Esophagus (tissue), 2 donors: ENCODE measurements at regions not wholly inside any gene's neighbourhood (a gene's known extent, or its start where the extent isn't known, plus 50 kb on each side); places are given as distances from the start of the nearest gene placed in this dataset.

Experiments used
- H3K27ac ChIP-seq, 2 donors: one replicate each; pipeline ENCODE4 v1.5.1; 2013; ENCODE audit warnings: low read depth in 2 of 2, mild to moderate bottlenecking in 2 of 2, inconsistent platforms in 1 of 2, low read length in 1 of 2, moderate library complexity in 1 of 2
- H3K27me3 ChIP-seq, 2 donors: one replicate each; pipeline ENCODE4 v1.6.1; 2013; ENCODE audit warnings: low read length in 2 of 2, control low read depth in 1 of 2, mild to moderate bottlenecking in 1 of 2; ENCODE audit not compliant: insufficient read depth in 2 of 2, control insufficient read depth in 1 of 2
- H3K36me3 ChIP-seq, 2 donors: one replicate each; pipeline ENCODE4 v1.6.1; 2013; ENCODE audit warnings: low read length in 1 of 2; ENCODE audit not compliant: control insufficient read depth in 2 of 2, insufficient read depth in 2 of 2
- H3K4me1 ChIP-seq, 2 donors: one replicate each; pipeline ENCODE4 v1.6.1; 2013; ENCODE audit warnings: low read length in 1 of 2; ENCODE audit not compliant: control insufficient read depth in 2 of 2, insufficient read depth in 2 of 2
- H3K4me3 ChIP-seq, 2 donors: one replicate each; pipeline ENCODE4 v1.5.1; 2013; ENCODE audit warnings: low read length in 2 of 2, mild to moderate bottlenecking in 2 of 2, low read depth in 1 of 2, moderate library complexity in 1 of 2
- H3K9me3 ChIP-seq, 2 donors: one replicate each; pipeline ENCODE4 v1.6.1; 2013; ENCODE audit warnings: mild to moderate bottlenecking in 2 of 2, low read depth in 1 of 2, low read length in 1 of 2, moderate library complexity in 1 of 2; ENCODE audit not compliant: control insufficient read depth in 2 of 2, insufficient read depth in 1 of 2
- WGBS, 2 donors: extraction: QIAGEN DNeasy Blood & Tissue Kit; methylation state at CpG; one replicate each; pipeline ENCODE4 v1.1.7; 2013; 5-methylcytosine and 5-hydroxymethylcytosine counted together
- donor health status: healthy with polysubstance abuse.
- donor health status: Bipolar disorder and iron deficiency.

GRCh38 chr19:28402701-28403290 lies 810.2 kb downstream of the UQCRFS1 start:
- no peaks in the 10 kb centered on the region for H3K4me1 ChIP-seq
- WGBS, 2 donors = 65 to 89% methylated on average over 13 of the region's 13 CpGs
- no peak overlapping the region for H3K4me3 ChIP-seq
- H3K36me3 ChIP-seq = no peaks in the 10 kb centered on the region
- peaks cover 5 to 29% of the 10 kb centered on the region in 2 donors for H3K9me3 ChIP-seq
- H3K27ac ChIP-seq = no peak overlapping the region
- H3K27me3 ChIP-seq = no peaks in the 10 kb centered on the region

GRCh38 chr19:28401739-28402424 lies 811.1 kb downstream of the UQCRFS1 start:
- H3K27ac ChIP-seq = no peak overlapping the region
- no peaks in the 10 kb centered on the region for H3K36me3 ChIP-seq
- H3K9me3 ChIP-seq = peaks cover 10 to 32% of the 10 kb centered on the region in 2 donors
- H3K4me3 ChIP-seq = no peak overlapping the region
- 57 to 58% methylated on average over 8 of the region's 8 CpGs for WGBS, 2 donors
- H3K27me3 ChIP-seq = no peaks in the 10 kb centered on the region
- no peaks in the 10 kb centered on the region for H3K4me1 ChIP-seq

- Histone ChIP-seq H3K9me3 (peaks cover 15 to 34% of the 10 kb centered on the region in 2 donors), H3K4me1 (no peaks in the 10 kb centered on the region), H3K4me3 (no peak overlapping the region), H3K27ac (no peak overlapping the region), H3K27me3 (no peaks in the 10 kb centered on the region), H3K36me3 (no peaks in the 10 kb centered on the region)
- 55 to 62% methylated on average over 5 of the region's 5 CpGs for WGBS, 2 donors
Measured at GRCh38 chr19:28400953-28401671, 811.8 kb downstream of the UQCRFS1 start.

GRCh38 chr19:28399187-28399586 lies 813.8 kb downstream of the UQCRFS1 start:
- no peak overlapping the region for H3K27ac ChIP-seq
- no peaks in the 10 kb centered on the region for H3K4me1 ChIP-seq
- peaks cover 15 to 33% of the 10 kb centered on the region in 2 donors for H3K9me3 ChIP-seq
- WGBS, 2 donors = 77 to 83% methylated on average over 1 of the region's 1 CpG
- H3K36me3 ChIP-seq = no peaks in the 10 kb centered on the region
- H3K4me3 ChIP-seq = no peak overlapping the region
- no peaks in the 10 kb centered on the region for H3K27me3 ChIP-seq

DNA sequence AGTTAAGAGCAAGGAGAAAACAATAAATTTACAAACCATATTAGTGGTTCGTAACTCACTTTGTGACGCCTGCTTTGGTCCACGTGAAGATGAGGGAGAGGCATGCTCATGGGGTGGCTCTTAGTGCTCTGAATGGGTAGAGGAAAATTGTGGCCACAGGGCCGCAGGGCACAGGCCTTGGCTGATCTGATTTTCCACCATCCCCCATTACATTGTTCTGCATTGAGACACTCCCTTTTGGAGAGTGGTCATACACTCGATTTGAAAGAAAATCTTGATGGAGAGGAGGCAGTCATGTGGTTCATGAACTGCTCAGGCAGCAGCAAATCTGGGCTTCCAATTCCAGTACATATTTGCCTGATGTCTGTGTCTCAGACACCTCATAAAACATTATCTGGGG lies 815.2 kb downstream of the UQCRFS1 start:
- Histone ChIP-seq H3K27me3 (no peaks in the 10 kb centered on the region), H3K36me3 (no peaks in the 10 kb centered on the region), H3K27ac (no peak overlapping the region), H3K4me1 (no peaks in the 10 kb centered on the region), H3K4me3 (no peak overlapping the region), H3K9me3 (peaks cover 10 to 24% of the 10 kb centered on the region in 2 donors)
- 75 to 83% methylated on average over 5 of the region's 5 CpGs for WGBS, 2 donors

- no peak overlapping the region for H3K4me3 ChIP-seq
- 75 to 77% methylated on average over 10 of the region's 10 CpGs for WGBS, 2 donors
- no peaks in the 10 kb centered on the region for H3K36me3 ChIP-seq
- peaks cover 10 to 20% of the 10 kb centered on the region in 2 donors for H3K9me3 ChIP-seq
- no peak overlapping the region for H3K27ac ChIP-seq
- no peaks in the 10 kb centered on the region for H3K27me3 ChIP-seq
- H3K4me1 ChIP-seq = no peaks in the 10 kb centered on the region
Measured at GRCh38 chr19:28397306-28397705, 815.6 kb downstream of the UQCRFS1 start.

DNA sequence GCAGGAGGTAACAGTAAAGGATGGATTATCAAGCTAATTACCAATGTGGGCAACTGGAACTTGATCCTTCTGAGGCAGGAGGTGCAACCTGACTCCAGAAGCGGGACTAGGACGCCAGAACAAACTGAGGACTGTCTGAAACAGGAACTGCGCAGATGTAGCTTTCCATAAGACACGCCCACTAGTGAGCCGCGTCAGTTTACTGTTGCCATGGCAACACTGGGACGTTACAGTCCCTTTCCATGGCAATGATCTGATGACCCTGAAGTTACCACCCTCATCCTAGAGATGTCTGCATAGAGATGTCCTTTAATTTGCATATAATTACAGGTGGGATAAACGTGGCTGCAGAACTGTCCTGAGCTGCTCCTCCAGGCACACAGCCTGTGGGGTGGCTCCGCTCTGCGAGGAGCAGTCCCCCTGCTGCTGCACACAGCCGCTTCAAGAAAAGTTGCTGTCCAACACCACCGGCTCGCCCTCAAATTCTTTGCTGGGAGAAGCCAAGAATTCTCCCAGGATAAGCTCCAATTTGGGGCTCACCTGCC lies 816.6 kb downstream of the UQCRFS1 start:
- H3K4me1 ChIP-seq = no peaks in the 10 kb centered on the region
- H3K9me3 ChIP-seq = peaks cover 10 to 20% of the 10 kb centered on the region in 2 donors
- WGBS, 2 donors = 54 to 58% methylated on average over 13 of the region's 13 CpGs
- H3K27ac ChIP-seq = no peak overlapping the region
- H3K27me3 ChIP-seq = no peaks in the 10 kb centered on the region
- no peaks in the 10 kb centered on the region for H3K36me3 ChIP-seq
- no peak overlapping the region for H3K4me3 ChIP-seq

GRCh38 chr19:28394725-28395124 lies 818.2 kb downstream of the UQCRFS1 start:
- no peak overlapping the region for H3K27ac ChIP-seq
- no peaks in the 10 kb centered on the region for H3K4me1 ChIP-seq
- no peak overlapping the region for H3K4me3 ChIP-seq
- WGBS, 2 donors = 38 to 47% methylated on average over 4 of the region's 4 CpGs
- no peaks in the 10 kb centered on the region for H3K27me3 ChIP-seq
- no peaks in the 10 kb centered on the region for H3K36me3 ChIP-seq
- peaks cover 14 to 16% of the 10 kb centered on the region in 2 donors for H3K9me3 ChIP-seq

GRCh38 chr19:28393574-28394336 lies 819.2 kb downstream of the UQCRFS1 start:
- Histone ChIP-seq H3K27ac (no peak overlapping the region), H3K27me3 (no peaks in the 10 kb centered on the region), H3K4me3 (no peak overlapping the region), H3K4me1 (no peaks in the 10 kb centered on the region), H3K9me3 (peaks cover 13 to 16% of the 10 kb centered on the region in 2 donors), H3K36me3 (no peaks in the 10 kb centered on the region)
- 10 to 16% methylated on average over 10 of the region's 10 CpGs for WGBS, 2 donors
